ENCODE measurements at regions not wholly inside any gene's neighbourhood (a gene's known extent, or its start where the extent isn't known, plus 50 kb on each side); places are given as distances from the start of the nearest gene placed in this dataset.

- ATAC-seq (no peak), DNase-seq (no peak)
- Mint-ChIP-seq H3K9me3 (peaks cover 7 to 48% (median 23%) of the 10 kb centered on the region in 11 donors), H3K4me1 (no peaks in the 10 kb centered on the region), H3K4me3 (no peak overlapping the region), H3K36me3 (peaks cover 0 to 3% (median 0%) of the 10 kb centered on the region in 5 donors), H3K27me3 (peaks cover 0 to 6% (median 0%) of the 10 kb centered on the region in 5 donors), H3K27ac (no peak overlapping the region)
- H3K27me3 ChIP-seq (ENCODE audit: control insufficient read depth in 2 of 2, insufficient read depth in 2 of 2, low read length in 2 of 2) = no peaks in the 10 kb centered on the region
- peaks cover 0 to 12% (median 5%) of the 10 kb centered on the region in 3 experiments for H3K9me3 ChIP-seq (ENCODE audit: control insufficient read depth in 2 of 3, low read length in 3 of 3)
- ChIA-PET POLR2A (no interaction called here), CTCF (no interaction called here)
- H3K4me1 ChIP-seq (ENCODE audit: control insufficient read depth in 2 of 2, insufficient read depth in 2 of 2, low read length in 2 of 2) = no peaks in the 10 kb centered on the region
- no peak overlapping the region for H3K4me3 ChIP-seq (ENCODE audit: low read length)
- H3K36me3 ChIP-seq (ENCODE audit: control insufficient read depth in 2 of 3, insufficient read depth in 3 of 3, low read length in 3 of 3) = no peaks in the 10 kb centered on the region
- intact Hi-C loops (cut with micrococcal nuclease) = no loop called here
- H3K27ac ChIP-seq (ENCODE audit: low read depth, low read length) = no peak overlapping the region
Measured at GRCh38 chr12:28908646-28909045, 240.4 kb upstream of the FAR2 start.

DNA sequence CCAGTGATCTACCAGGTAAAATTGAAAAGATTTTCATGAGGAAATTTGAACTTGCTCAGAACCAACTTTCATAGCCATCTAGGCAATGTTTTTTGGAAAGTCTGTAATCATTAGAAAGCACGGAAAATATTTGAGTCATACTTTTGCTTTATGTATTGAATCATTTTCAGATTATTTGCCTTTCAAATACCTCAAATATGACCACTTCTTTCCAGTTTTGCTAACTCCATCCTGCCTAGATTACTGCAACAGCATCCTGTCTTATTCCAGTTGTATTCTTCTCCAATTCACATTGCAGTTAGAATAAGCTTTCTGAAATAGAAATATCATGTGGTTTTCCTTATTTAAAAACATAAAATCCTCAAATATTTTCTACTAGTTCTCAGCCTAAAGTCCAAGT is 239.8 kb upstream of the FAR2 start:
- no peaks in the 10 kb centered on the region for H3K27me3 ChIP-seq (ENCODE audit: control insufficient read depth in 2 of 2, insufficient read depth in 2 of 2, low read length in 2 of 2)
- peaks cover 0 to 6% (median 0%) of the 10 kb centered on the region in 5 donors for H3K27me3 Mint-ChIP-seq
- no peaks in the 10 kb centered on the region for H3K36me3 ChIP-seq (ENCODE audit: control insufficient read depth in 2 of 3, insufficient read depth in 3 of 3, low read length in 3 of 3)
- H3K4me3 Mint-ChIP-seq = no peak overlapping the region
- H3K27ac ChIP-seq (ENCODE audit: low read depth, low read length) = no peak overlapping the region
- intact Hi-C loops (cut with micrococcal nuclease) = no loop called here
- no peak overlapping the region for H3K27ac Mint-ChIP-seq
- H3K36me3 Mint-ChIP-seq = peaks cover 0 to 9% (median 0%) of the 10 kb centered on the region in 5 donors
- DNase-seq (no peak), ATAC-seq (no peak)
- POLR2A ChIA-PET = interaction anchor here (0.6 kb wide), 1 partner anchor 312 kb away, joined by 5 read pairs; no protein-coding TSS in a partner anchor
- no peaks in the 10 kb centered on the region for H3K4me1 ChIP-seq (ENCODE audit: control insufficient read depth in 2 of 2, insufficient read depth in 2 of 2, low read length in 2 of 2)
- H3K4me1 Mint-ChIP-seq = no peaks in the 10 kb centered on the region
- no peak overlapping the region for H3K4me3 ChIP-seq (ENCODE audit: low read length)
- peaks cover 7 to 50% (median 27%) of the 10 kb centered on the region in 11 donors for H3K9me3 Mint-ChIP-seq
- CTCF ChIA-PET = no interaction called here
- peaks cover 0 to 18% (median 5%) of the 10 kb centered on the region in 3 experiments for H3K9me3 ChIP-seq (ENCODE audit: control insufficient read depth in 2 of 3, low read length in 3 of 3)

DNA sequence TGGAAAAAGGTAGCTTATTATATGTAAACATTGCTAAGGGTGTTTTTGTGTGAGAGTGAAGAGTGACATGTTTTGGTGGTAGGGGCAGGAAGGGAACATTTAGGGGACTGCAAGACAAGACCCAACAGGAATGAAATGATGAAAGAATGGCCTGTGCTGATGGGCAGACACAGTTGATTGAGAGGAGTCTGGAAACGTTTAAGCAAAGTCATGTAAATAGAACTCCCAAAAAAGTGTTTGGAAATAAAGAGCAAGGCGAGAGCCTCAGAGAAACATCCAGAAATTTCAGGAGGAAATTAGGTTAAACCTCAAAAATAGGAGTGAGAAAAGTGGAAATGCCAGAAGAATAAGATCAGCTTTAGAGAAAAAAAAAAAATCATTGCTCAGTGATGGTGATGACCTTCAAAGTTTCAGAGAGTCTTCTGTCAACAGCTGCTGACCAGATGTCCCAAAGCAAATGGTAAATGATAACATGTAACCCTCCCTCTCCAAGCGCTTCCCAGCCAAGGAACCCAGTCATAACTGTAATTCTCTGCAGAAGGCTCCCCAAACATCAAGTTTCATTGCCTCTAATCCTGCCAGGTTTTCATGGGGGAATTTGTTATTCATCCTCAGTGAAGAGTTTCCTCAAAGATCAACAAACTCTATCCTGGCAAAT is 223.2 kb upstream of the FAR2 start:
- peaks cover 3 to 37% (median 8%) of the 10 kb centered on the region in 11 donors for H3K9me3 Mint-ChIP-seq
- no peaks in the 10 kb centered on the region for H3K36me3 Mint-ChIP-seq
- ChIA-PET CTCF (no interaction called here), POLR2A (no interaction called here)
- H3K4me3 ChIP-seq (ENCODE audit: low read length) = no peak overlapping the region
- intact Hi-C loops (cut with micrococcal nuclease) = no loop called here
- ATAC-seq (no peak), DNase-seq (no peak)
- no peak overlapping the region for H3K27ac ChIP-seq (ENCODE audit: low read depth, low read length)
- no peaks in the 10 kb centered on the region for H3K9me3 ChIP-seq (ENCODE audit: control insufficient read depth in 2 of 3, low read length in 3 of 3)
- no peaks in the 10 kb centered on the region for H3K4me1 ChIP-seq (ENCODE audit: control insufficient read depth in 2 of 2, insufficient read depth in 2 of 2, low read length in 2 of 2)
- no peaks in the 10 kb centered on the region for H3K27me3 ChIP-seq (ENCODE audit: control insufficient read depth in 2 of 2, insufficient read depth in 2 of 2, low read length in 2 of 2)
- H3K27ac Mint-ChIP-seq = no peak overlapping the region
- no peak overlapping the region for H3K4me3 Mint-ChIP-seq
- H3K4me1 Mint-ChIP-seq = no peaks in the 10 kb centered on the region
- peaks cover 0 to 3% (median 0%) of the 10 kb centered on the region in 5 donors for H3K27me3 Mint-ChIP-seq
- no peaks in the 10 kb centered on the region for H3K36me3 ChIP-seq (ENCODE audit: control insufficient read depth in 2 of 3, insufficient read depth in 3 of 3, low read length in 3 of 3)

- Histone ChIP-seq H3K27me3 (ENCODE audit: control insufficient read depth in 2 of 2, insufficient read depth in 2 of 2, low read length in 2 of 2) (no peaks in the 10 kb centered on the region), H3K27ac (ENCODE audit: low read depth, low read length) (no peak overlapping the region), H3K9me3 (ENCODE audit: control insufficient read depth in 2 of 3, low read length in 3 of 3) (no peaks in the 10 kb centered on the region), H3K36me3 (ENCODE audit: control insufficient read depth in 2 of 3, insufficient read depth in 3 of 3, low read length in 3 of 3) (no peaks in the 10 kb centered on the region), H3K4me3 (ENCODE audit: low read length) (no peak overlapping the region), H3K4me1 (ENCODE audit: control insufficient read depth in 2 of 2, insufficient read depth in 2 of 2, low read length in 2 of 2) (no peaks in the 10 kb centered on the region)
- ATAC-seq (no peak), DNase-seq (no peak)
- ChIA-PET CTCF (no interaction called here), POLR2A (no interaction called here)
- H3K9me3 Mint-ChIP-seq = peaks cover 0 to 4% (median 1%) of the 10 kb centered on the region in 11 donors
- H3K36me3 Mint-ChIP-seq = no peaks in the 10 kb centered on the region
- H3K4me1 Mint-ChIP-seq = no peaks in the 10 kb centered on the region
- no peak overlapping the region for H3K4me3 Mint-ChIP-seq
- intact Hi-C loops (cut with micrococcal nuclease) = no loop called here
- peaks cover 0 to 3% (median 0%) of the 10 kb centered on the region in 5 donors for H3K27me3 Mint-ChIP-seq
- no peak overlapping the region for H3K27ac Mint-ChIP-seq
Measured at GRCh38 chr12:28930704-28931103, 218.4 kb upstream of the FAR2 start.

GRCh38 chr12:28933176-28933575 is 215.9 kb upstream of the FAR2 start:
- no peak for DNase-seq
- ATAC-seq = no peak
- H3K4me1 Mint-ChIP-seq = no peaks in the 10 kb centered on the region
- no peak overlapping the region for H3K27ac Mint-ChIP-seq
- H3K27ac ChIP-seq (ENCODE audit: low read depth, low read length) = no peak overlapping the region
- no peak overlapping the region for H3K4me3 Mint-ChIP-seq
- intact Hi-C loops (cut with micrococcal nuclease) = no loop called here
- peaks cover 0 to 5% (median 0%) of the 10 kb centered on the region in 5 donors for H3K27me3 Mint-ChIP-seq
- H3K9me3 ChIP-seq (ENCODE audit: control insufficient read depth in 2 of 3, low read length in 3 of 3) = no peaks in the 10 kb centered on the region
- no peak overlapping the region for H3K4me3 ChIP-seq (ENCODE audit: low read length)
- ChIA-PET CTCF (no interaction called here), POLR2A (no interaction called here)
- H3K4me1 ChIP-seq (ENCODE audit: control insufficient read depth in 2 of 2, insufficient read depth in 2 of 2, low read length in 2 of 2) = no peaks in the 10 kb centered on the region
- H3K27me3 ChIP-seq (ENCODE audit: control insufficient read depth in 2 of 2, insufficient read depth in 2 of 2, low read length in 2 of 2) = no peaks in the 10 kb centered on the region
- H3K36me3 ChIP-seq (ENCODE audit: control insufficient read depth in 2 of 3, insufficient read depth in 3 of 3, low read length in 3 of 3) = no peaks in the 10 kb centered on the region
- H3K36me3 Mint-ChIP-seq = no peaks in the 10 kb centered on the region
- H3K9me3 Mint-ChIP-seq = peaks cover 0 to 3% (median 0%) of the 10 kb centered on the region in 11 donors

- intact Hi-C loops (cut with micrococcal nuclease) = no loop called here
- peaks cover 0 to 10% (median 0%) of the 10 kb centered on the region in 5 donors for H3K27me3 Mint-ChIP-seq
- no peak overlapping the region for H3K4me3 ChIP-seq (ENCODE audit: low read length)
- no peak overlapping the region for H3K27ac ChIP-seq (ENCODE audit: low read depth, low read length)
- no peak for ATAC-seq
- H3K36me3 ChIP-seq (ENCODE audit: control insufficient read depth in 2 of 3, insufficient read depth in 3 of 3, low read length in 3 of 3) = no peaks in the 10 kb centered on the region
- H3K4me3 Mint-ChIP-seq = no peak overlapping the region
- no peaks in the 10 kb centered on the region for H3K4me1 ChIP-seq (ENCODE audit: control insufficient read depth in 2 of 2, insufficient read depth in 2 of 2, low read length in 2 of 2)
- DNase-seq = no peak
- no peak overlapping the region for H3K27ac Mint-ChIP-seq
- no peaks in the 10 kb centered on the region for H3K4me1 Mint-ChIP-seq
- POLR2A ChIA-PET = no interaction called here
- H3K27me3 ChIP-seq (ENCODE audit: control insufficient read depth in 2 of 2, insufficient read depth in 2 of 2, low read length in 2 of 2) = no peaks in the 10 kb centered on the region
- CTCF ChIA-PET = no interaction called here
- no peaks in the 10 kb centered on the region for H3K36me3 Mint-ChIP-seq
- H3K9me3 ChIP-seq (ENCODE audit: control insufficient read depth in 2 of 3, low read length in 3 of 3) = no peaks in the 10 kb centered on the region
- peaks cover 0 to 3% (median 0%) of the 10 kb centered on the region in 11 donors for H3K9me3 Mint-ChIP-seq
Measured at GRCh38 chr12:28933864-28934527, 215.1 kb upstream of the FAR2 start.

DNA sequence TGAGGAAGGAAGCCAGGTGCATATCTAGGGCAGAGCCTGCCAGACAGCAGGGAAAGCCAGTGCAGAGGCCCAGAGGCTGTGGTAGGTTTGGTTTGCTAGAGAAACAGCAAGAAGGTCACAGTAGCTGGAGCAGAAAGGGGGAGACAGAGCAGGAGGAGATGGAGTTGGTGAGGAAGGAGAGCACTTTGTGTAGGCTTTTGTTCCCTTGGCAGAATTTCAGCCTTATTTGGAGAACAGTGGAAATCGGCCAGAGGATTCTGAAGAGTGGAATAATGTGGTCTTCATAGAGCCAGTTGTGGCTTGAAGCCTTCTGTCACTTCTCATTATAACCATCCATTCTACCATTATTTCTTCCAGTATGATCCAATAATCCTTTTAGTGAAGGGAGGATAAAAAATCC is 212.9 kb upstream of the FAR2 start:
- Mint-ChIP-seq H3K4me3 (no peak overlapping the region), H3K4me1 (no peaks in the 10 kb centered on the region), H3K9me3 (peaks cover 0 to 3% (median 0%) of the 10 kb centered on the region in 11 donors), H3K27me3 (peaks cover 0 to 10% (median 4%) of the 10 kb centered on the region in 5 donors), H3K36me3 (no peaks in the 10 kb centered on the region), H3K27ac (no peak overlapping the region)
- intact Hi-C loops (cut with micrococcal nuclease) = no loop called here
- Histone ChIP-seq H3K27me3 (ENCODE audit: control insufficient read depth in 2 of 2, insufficient read depth in 2 of 2, low read length in 2 of 2) (no peaks in the 10 kb centered on the region), H3K36me3 (ENCODE audit: control insufficient read depth in 2 of 3, insufficient read depth in 3 of 3, low read length in 3 of 3) (no peaks in the 10 kb centered on the region), H3K9me3 (ENCODE audit: control insufficient read depth in 2 of 3, low read length in 3 of 3) (no peaks in the 10 kb centered on the region), H3K4me1 (ENCODE audit: control insufficient read depth in 2 of 2, insufficient read depth in 2 of 2, low read length in 2 of 2) (no peaks in the 10 kb centered on the region), H3K27ac (ENCODE audit: low read depth, low read length) (no peak overlapping the region), H3K4me3 (ENCODE audit: low read length) (no peak overlapping the region)
- POLR2A ChIA-PET = no interaction called here
- CTCF ChIA-PET = no interaction called here
- no peak for ATAC-seq
- no peak for DNase-seq

Measured in naive thymus-derived CD4-positive, alpha-beta T cell (primary cell).